ENCODE measurements at regions not wholly inside any gene's neighbourhood (a gene's known extent, or its start where the extent isn't known, plus 50 kb on each side); places are given as distances from the start of the nearest gene placed in this dataset.

- in situ Hi-C loops (cut with MboI; ENCODE audit: low sequenced_read_pairs) (no loop called here), dilution Hi-C loops (cut with HindIII; ENCODE audit: low sequenced_read_pairs, unreplicated experiment) (no loop called here), intact Hi-C loops (cut with micrococcal nuclease) (no loop called here)
- Histone ChIP-seq H3K4ac (ENCODE audit: low read depth, low read length) (no peak overlapping the region), H4K20me1 (ENCODE audit: insufficient read depth, low read length) (no peaks in the 10 kb centered on the region), H4K8ac (ENCODE audit: low read depth in 2 of 2, low read length in 2 of 2) (no peak overlapping the region), H3K9ac (ENCODE audit: low read depth, low read length) (no peak overlapping the region), H3K9me3 (ENCODE audit: control insufficient read depth, insufficient read depth, low read length) (no peaks in the 10 kb centered on the region), H3K27ac (ENCODE audit: insufficient read depth, low read length) (no peak overlapping the region), H3K9me1 (ENCODE audit: insufficient read depth, low read length) (no peaks in the 10 kb centered on the region), H2BK5ac (ENCODE audit: low read depth, low read length, poor library complexity, severe bottlenecking) (no peak overlapping the region), H3K4me2 (ENCODE audit: low read depth, low read length) (no peak overlapping the region), H3K4me1 (ENCODE audit: control insufficient read depth, insufficient read depth, low read length) (no peaks in the 10 kb centered on the region), H3K56ac (ENCODE audit: extremely low read depth, insufficient read depth, low read length) (no peak overlapping the region), H4K91ac (ENCODE audit: insufficient read depth, low read depth, low read length) (no peak overlapping the region), H4K5ac (ENCODE audit: low read depth, low read length) (no peak overlapping the region), H3K79me1 (ENCODE audit: low read depth in 1 of 2, low read length in 2 of 2) (no peaks in the 10 kb centered on the region), H2AK5ac (ENCODE audit: low read depth, low read length) (no peak overlapping the region), H3K36me3 (ENCODE audit: control insufficient read depth, insufficient read depth, low read length) (no peaks in the 10 kb centered on the region), H2BK20ac (ENCODE audit: low read depth, low read length) (no peak overlapping the region), H2AK9ac (replicated peaks; ENCODE audit: low read depth, low read length, poor library complexity) (no peak overlapping the region), H3K18ac (ENCODE audit: low read depth, low read length) (no peak overlapping the region), H3K14ac (replicated peaks; ENCODE audit: low read depth, low read length) (no peak overlapping the region), H3K23ac (ENCODE audit: low read depth, low read length) (no peak overlapping the region), H3K27me3 (ENCODE audit: control insufficient read depth, insufficient read depth, low read length) (no peaks in the 10 kb centered on the region), H2BK120ac (ENCODE audit: low read depth, low read length) (no peak overlapping the region), H3K4me3 (ENCODE audit: insufficient read depth, low read depth, low read length) (no peak overlapping the region), H2BK15ac (ENCODE audit: low read depth, low read length) (no peak overlapping the region), H2AFZ (replicated peaks; ENCODE audit: low read length, poor library complexity) (no peak overlapping the region)
- TF ChIP-seq FOS (IDR thresholded peaks at IDR 0.05; ENCODE audit: low read depth, low read length) (no peak), NFE2L2 (IDR thresholded peaks at IDR 0.05; ENCODE audit: low read depth, low read length) (no peak), USF2 (IDR thresholded peaks at IDR 0.05; ENCODE audit: low read depth, low read length) (no peak), POLR2A (IDR thresholded peaks at IDR 0.05; ENCODE audit: low read depth, low read length) (no peak), RCOR1 (IDR thresholded peaks at IDR 0.05; ENCODE audit: insufficient replicate concordance, low read length) (no peak), CHD1 (IDR thresholded peaks at IDR 0.05; ENCODE audit: low read depth, low read length) (no peak), ELK1 (IDR thresholded peaks at IDR 0.05; ENCODE audit: borderline replicate concordance, low read depth, low read length) (no peak), RFX5 (IDR thresholded peaks at IDR 0.05; ENCODE audit: low read depth, low read length) (no peak), MXI1 (IDR thresholded peaks at IDR 0.05; ENCODE audit: borderline replicate concordance, low read depth, low read length) (no peak), BHLHE40 (IDR thresholded peaks at IDR 0.05; ENCODE audit: low read depth, low read length) (no peak), CEBPB (IDR thresholded peaks at IDR 0.05; ENCODE audit: low read depth, low read length) (no peak), SMC3 (IDR thresholded peaks at IDR 0.05; ENCODE audit: low read depth, low read length) (no peak), CTCF (conservative IDR thresholded peaks at IDR 0.05; ENCODE audit: low read depth, low read length) (no peak), MAZ (IDR thresholded peaks at IDR 0.05; ENCODE audit: borderline replicate concordance, low read depth, low read length) (no peak), RAD21 (IDR thresholded peaks at IDR 0.05; ENCODE audit: low read length) (no peak), MAFK (IDR thresholded peaks at IDR 0.05; ENCODE audit: low read depth, low read length) (no peak)
- ATAC-seq (ENCODE audit: low read depth) (no peak), DNase-seq (no peak)
- ChIA-PET CTCF (no interaction called here), POLR2A (ENCODE audit: unreplicated experiment) (no interaction called here)
- no TSS peak for BruUV-seq (replicated peaks)
Measured at GRCh38 chr6:40037271-40037670, 103.0 kb upstream of the MOCS1 start.

All from IMR-90 (cell line).